Gastrocnemius medialis (tissue), 4 donors: ENCODE measurements at regions not wholly inside any gene's neighbourhood (a gene's known extent, or its start where the extent isn't known, plus 50 kb on each side); places are given as distances from the start of the nearest gene placed in this dataset.

ENCODE experiments used
- POLR2A ChIP-seq, 2 donors: fragments of 450-650 bp; IDR thresholded peaks; one replicate each; pipeline ENCODE4 v1.6.1; 2017; ENCODE audit warnings: antibody characterized with exemption in 2 of 2, mild to moderate bottlenecking in 2 of 2, moderate library complexity in 2 of 2
- TF ChIP-seq, protein P1 (sequence below), 5 experiments: fragments of 450-650 bp in 3 of 5; fragments of 200-600 bp in 2 of 5; sonication (generic) in 2 of 5; IDR thresholded peaks in 4 of 5; conservative IDR thresholded peaks in 1 of 5; 1 replicate in 4 of 5; 2 replicates in 1 of 5; pipeline ENCODE4 v1.5.1; 2016 to 2019; ENCODE audit warnings: antibody characterized with exemption in 5 of 5, mild to moderate bottlenecking in 3 of 5, moderate library complexity in 3 of 5

DNA sequence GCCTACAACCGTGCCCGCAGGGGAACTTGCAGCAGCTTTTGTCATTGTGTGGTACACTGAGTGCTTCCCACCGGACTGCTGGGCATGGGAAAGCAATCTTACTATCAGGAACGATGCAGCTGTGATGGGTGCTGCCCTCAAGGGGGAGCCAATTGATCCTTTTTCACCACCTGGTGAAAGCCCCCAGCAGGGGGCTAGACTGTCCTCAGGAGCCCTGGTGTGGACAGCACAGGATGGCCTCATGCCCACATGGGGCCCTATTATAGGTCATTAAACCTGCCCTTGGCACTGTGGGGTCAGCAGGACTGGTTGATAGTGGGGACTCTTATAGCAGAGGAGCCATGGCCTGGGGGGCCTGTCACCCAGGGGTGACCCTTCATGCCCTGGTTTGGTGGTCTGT is 172.2 kb downstream of the GLI2 start:
- TF ChIP-seq, protein P1, sequence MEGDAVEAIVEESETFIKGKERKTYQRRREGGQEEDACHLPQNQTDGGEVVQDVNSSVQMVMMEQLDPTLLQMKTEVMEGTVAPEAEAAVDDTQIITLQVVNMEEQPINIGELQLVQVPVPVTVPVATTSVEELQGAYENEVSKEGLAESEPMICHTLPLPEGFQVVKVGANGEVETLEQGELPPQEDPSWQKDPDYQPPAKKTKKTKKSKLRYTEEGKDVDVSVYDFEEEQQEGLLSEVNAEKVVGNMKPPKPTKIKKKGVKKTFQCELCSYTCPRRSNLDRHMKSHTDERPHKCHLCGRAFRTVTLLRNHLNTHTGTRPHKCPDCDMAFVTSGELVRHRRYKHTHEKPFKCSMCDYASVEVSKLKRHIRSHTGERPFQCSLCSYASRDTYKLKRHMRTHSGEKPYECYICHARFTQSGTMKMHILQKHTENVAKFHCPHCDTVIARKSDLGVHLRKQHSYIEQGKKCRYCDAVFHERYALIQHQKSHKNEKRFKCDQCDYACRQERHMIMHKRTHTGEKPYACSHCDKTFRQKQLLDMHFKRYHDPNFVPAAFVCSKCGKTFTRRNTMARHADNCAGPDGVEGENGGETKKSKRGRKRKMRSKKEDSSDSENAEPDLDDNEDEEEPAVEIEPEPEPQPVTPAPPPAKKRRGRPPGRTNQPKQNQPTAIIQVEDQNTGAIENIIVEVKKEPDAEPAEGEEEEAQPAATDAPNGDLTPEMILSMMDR (IDR thresholded peaks at IDR 0.05 in 4 of 5, conservative IDR thresholded peaks at IDR 0.05 in 1 of 5), result no peak
- TF ChIP-seq POLR2A (IDR thresholded peaks at IDR 0.05), result no peak
